WTC11 (cell line): ENCODE measurements at regions not wholly inside any gene's neighbourhood (a gene's known extent, or its start where the extent isn't known, plus 50 kb on each side); places are given as distances from the start of the nearest gene placed in this dataset.

ENCODE experiments used
- GABPB1 ChIP-seq: sonication (generic); formaldehyde crosslinking; IDR thresholded peaks from 2 replicates; pipeline ENCODE4 v1.8.1; 2023; ENCODE audit warnings: mild to moderate bottlenecking, missing genetic modification reagents
- NFYB ChIP-seq: sonication (generic); formaldehyde crosslinking; conservative IDR thresholded peaks from 2 replicates; pipeline ENCODE4 v1.8.0; 2022; ENCODE audit warnings: low read depth, missing genetic modification reagents
- TF ChIP-seq, protein P1 (sequence below): sonication (generic); formaldehyde crosslinking; IDR thresholded peaks from 2 replicates; pipeline ENCODE4 v1.8.1; 2023; ENCODE audit warnings: mild to moderate bottlenecking, moderate library complexity, missing genetic modification reagents
- TF ChIP-seq, protein P2 (sequence below): sonication (generic); formaldehyde crosslinking; conservative IDR thresholded peaks from 2 replicates; pipeline ENCODE4 v1.8.1; 2023; ENCODE audit warnings: mild to moderate bottlenecking, low read depth, missing genetic modification reagents, moderate library complexity
- TF ChIP-seq, protein P3 (sequence below): fragments of 200-600 bp; IDR thresholded peaks from 2 replicates; pipeline ENCODE4 v1.8.0; 2022; ENCODE audit warnings: antibody characterized with exemption
- TF ChIP-seq, protein P4 (sequence below): sonication (generic); formaldehyde crosslinking; IDR thresholded peaks from 2 replicates; pipeline ENCODE4 v1.8.0; 2022; ENCODE audit warnings: mild to moderate bottlenecking, missing genetic modification reagents
- TF ChIP-seq, protein P5 (sequence below): sonication (generic); formaldehyde crosslinking; conservative IDR thresholded peaks from 2 replicates; pipeline ENCODE4 v1.8.1; 2022; ENCODE audit warnings: mild to moderate bottlenecking, missing genetic modification reagents
- TF ChIP-seq, protein P6 (sequence below): sonication (generic); formaldehyde crosslinking; IDR thresholded peaks from 2 replicates; pipeline ENCODE4 v1.8.1; 2022; ENCODE audit warnings: mild to moderate bottlenecking, moderate library complexity, missing genetic modification reagents

DNA sequence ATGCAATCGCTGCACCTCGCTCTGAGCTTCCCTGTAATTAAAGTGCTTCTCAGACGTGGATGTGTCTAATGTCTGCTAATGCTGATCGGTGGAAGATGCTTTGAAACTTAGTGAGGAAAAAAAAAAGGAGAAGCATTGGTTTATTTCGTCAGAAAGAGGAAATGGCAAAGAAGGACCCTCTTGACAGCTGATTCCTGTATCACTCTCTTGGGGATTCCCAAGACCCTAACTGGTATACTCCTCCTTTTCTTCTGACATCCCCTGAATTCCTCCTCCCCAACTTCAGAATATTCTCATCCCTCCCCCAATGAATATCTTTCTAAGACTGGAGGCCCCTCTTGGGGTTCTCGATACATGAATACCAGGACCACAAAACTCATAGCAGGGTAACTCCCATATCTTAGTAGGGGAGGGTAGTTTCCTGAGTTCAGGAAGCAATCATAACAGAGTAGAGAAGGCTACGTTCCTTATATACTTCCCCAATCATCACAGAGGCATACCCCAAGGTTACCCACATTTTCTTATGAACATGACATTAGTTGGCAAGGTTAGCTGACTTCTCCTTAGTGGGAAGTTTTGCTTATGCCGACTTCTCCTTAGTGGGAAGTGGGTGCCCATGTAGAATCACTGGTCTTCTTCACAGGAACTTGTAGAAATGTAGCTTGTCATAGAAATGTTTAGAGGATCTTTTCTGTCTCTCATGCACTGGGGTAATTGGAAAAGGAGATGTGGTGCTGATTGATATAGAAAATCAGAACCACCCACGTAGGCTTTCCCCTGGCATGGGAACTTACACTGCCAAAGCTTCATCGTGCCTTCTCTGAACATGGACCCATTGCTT is 63.8 kb upstream of the ATXN1 start:
- TF ChIP-seq, protein P1, sequence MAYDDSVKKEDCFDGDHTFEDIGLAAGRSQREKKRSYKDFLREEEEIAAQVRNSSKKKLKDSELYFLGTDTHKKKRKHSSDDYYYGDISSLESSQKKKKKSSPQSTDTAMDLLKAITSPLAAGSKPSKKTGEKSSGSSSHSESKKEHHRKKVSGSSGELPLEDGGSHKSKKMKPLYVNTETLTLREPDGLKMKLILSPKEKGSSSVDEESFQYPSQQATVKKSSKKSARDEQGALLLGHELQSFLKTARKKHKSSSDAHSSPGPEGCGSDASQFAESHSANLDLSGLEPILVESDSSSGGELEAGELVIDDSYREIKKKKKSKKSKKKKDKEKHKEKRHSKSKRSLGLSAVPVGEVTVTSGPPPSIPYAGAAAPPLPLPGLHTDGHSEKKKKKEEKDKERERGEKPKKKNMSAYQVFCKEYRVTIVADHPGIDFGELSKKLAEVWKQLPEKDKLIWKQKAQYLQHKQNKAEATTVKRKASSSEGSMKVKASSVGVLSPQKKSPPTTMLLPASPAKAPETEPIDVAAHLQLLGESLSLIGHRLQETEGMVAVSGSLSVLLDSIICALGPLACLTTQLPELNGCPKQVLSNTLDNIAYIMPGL (CRISPR knock-in tag), result no peak
- TF ChIP-seq, protein P2, sequence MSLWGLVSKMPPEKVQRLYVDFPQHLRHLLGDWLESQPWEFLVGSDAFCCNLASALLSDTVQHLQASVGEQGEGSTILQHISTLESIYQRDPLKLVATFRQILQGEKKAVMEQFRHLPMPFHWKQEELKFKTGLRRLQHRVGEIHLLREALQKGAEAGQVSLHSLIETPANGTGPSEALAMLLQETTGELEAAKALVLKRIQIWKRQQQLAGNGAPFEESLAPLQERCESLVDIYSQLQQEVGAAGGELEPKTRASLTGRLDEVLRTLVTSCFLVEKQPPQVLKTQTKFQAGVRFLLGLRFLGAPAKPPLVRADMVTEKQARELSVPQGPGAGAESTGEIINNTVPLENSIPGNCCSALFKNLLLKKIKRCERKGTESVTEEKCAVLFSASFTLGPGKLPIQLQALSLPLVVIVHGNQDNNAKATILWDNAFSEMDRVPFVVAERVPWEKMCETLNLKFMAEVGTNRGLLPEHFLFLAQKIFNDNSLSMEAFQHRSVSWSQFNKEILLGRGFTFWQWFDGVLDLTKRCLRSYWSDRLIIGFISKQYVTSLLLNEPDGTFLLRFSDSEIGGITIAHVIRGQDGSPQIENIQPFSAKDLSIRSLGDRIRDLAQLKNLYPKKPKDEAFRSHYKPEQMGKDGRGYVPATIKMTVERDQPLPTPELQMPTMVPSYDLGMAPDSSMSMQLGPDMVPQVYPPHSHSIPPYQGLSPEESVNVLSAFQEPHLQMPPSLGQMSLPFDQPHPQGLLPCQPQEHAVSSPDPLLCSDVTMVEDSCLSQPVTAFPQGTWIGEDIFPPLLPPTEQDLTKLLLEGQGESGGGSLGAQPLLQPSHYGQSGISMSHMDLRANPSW (CRISPR knock-in tag), result no peak
- TF ChIP-seq, protein P3, sequence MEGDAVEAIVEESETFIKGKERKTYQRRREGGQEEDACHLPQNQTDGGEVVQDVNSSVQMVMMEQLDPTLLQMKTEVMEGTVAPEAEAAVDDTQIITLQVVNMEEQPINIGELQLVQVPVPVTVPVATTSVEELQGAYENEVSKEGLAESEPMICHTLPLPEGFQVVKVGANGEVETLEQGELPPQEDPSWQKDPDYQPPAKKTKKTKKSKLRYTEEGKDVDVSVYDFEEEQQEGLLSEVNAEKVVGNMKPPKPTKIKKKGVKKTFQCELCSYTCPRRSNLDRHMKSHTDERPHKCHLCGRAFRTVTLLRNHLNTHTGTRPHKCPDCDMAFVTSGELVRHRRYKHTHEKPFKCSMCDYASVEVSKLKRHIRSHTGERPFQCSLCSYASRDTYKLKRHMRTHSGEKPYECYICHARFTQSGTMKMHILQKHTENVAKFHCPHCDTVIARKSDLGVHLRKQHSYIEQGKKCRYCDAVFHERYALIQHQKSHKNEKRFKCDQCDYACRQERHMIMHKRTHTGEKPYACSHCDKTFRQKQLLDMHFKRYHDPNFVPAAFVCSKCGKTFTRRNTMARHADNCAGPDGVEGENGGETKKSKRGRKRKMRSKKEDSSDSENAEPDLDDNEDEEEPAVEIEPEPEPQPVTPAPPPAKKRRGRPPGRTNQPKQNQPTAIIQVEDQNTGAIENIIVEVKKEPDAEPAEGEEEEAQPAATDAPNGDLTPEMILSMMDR, result no peak
- TF ChIP-seq, protein P4, sequence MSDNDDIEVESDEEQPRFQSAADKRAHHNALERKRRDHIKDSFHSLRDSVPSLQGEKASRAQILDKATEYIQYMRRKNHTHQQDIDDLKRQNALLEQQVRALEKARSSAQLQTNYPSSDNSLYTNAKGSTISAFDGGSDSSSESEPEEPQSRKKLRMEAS (CRISPR knock-in tag), result no peak
- TF ChIP-seq, protein P5, sequence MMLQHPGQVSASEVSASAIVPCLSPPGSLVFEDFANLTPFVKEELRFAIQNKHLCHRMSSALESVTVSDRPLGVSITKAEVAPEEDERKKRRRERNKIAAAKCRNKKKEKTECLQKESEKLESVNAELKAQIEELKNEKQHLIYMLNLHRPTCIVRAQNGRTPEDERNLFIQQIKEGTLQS (CRISPR knock-in tag), result no peak
- no peak for TF ChIP-seq GABPB1 (CRISPR knock-in tag)
- TF ChIP-seq NFYB, result no peak
- TF ChIP-seq, protein P6, sequence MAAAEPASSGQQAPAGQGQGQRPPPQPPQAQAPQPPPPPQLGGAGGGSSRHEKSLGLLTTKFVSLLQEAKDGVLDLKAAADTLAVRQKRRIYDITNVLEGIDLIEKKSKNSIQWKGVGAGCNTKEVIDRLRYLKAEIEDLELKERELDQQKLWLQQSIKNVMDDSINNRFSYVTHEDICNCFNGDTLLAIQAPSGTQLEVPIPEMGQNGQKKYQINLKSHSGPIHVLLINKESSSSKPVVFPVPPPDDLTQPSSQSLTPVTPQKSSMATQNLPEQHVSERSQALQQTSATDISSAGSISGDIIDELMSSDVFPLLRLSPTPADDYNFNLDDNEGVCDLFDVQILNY (CRISPR knock-in tag), result no peak
